ENCODE measurements at regions not wholly inside any gene's neighbourhood (a gene's known extent, or its start where the extent isn't known, plus 50 kb on each side); places are given as distances from the start of the nearest gene placed in this dataset.

- no peak for ATAC-seq
- intact Hi-C loops (cut with micrococcal nuclease) = no loop called here
- no peak for DNase-seq
Measured at GRCh38 chr3:22971497-22971896, 231.6 kb upstream of the UBE2E2 start.

- ATAC-seq (no peak), DNase-seq (no peak)
- intact Hi-C loops (cut with micrococcal nuclease) = no loop called here
Measured at GRCh38 chr3:22977042-22977441, 226.1 kb upstream of the UBE2E2 start.

GRCh38 chr3:22977650-22978289 lies 225.4 kb upstream of the UBE2E2 start:
- intact Hi-C loops (cut with micrococcal nuclease) = no loop called here
- ATAC-seq (no peak), DNase-seq (no peak)

- DNase-seq (no peak), ATAC-seq (no peak)
- intact Hi-C loops (cut with micrococcal nuclease) = no loop called here
Measured at GRCh38 chr3:22979581-22979980, 223.5 kb upstream of the UBE2E2 start.

- ATAC-seq = peak; percentile 64
- intact Hi-C loops (cut with micrococcal nuclease) = no loop called here
Measured at GRCh38 chr3:22980346-22980745, 222.8 kb upstream of the UBE2E2 start.

GRCh38 chr3:22981166-22981565 lies 222.0 kb upstream of the UBE2E2 start:
- no peak for DNase-seq
- ATAC-seq = no peak
- intact Hi-C loops (cut with micrococcal nuclease) = no loop called here

More at GRCh38 chr3:22980346-22980745, 222.8 kb upstream of the UBE2E2 start:
- DNase-seq = no peak

- intact Hi-C loops (cut with micrococcal nuclease) = no loop called here
- ATAC-seq (no peak), DNase-seq (no peak)
Measured at GRCh38 chr3:22981861-22982260, 221.3 kb upstream of the UBE2E2 start.

- intact Hi-C loops (cut with micrococcal nuclease) = no loop called here
- ATAC-seq (no peak), DNase-seq (no peak)
Measured at GRCh38 chr3:22982981-22983587, 220.0 kb upstream of the UBE2E2 start.

- ATAC-seq (no peak), DNase-seq (no peak)
- intact Hi-C loops (cut with micrococcal nuclease) = no loop called here
Measured at GRCh38 chr3:22986958-22987357, 216.2 kb upstream of the UBE2E2 start.

GRCh38 chr3:22988566-22988965 lies 214.6 kb upstream of the UBE2E2 start:
- DNase-seq (peak; percentile 63), ATAC-seq (peak; percentile 50)
- intact Hi-C loops (cut with micrococcal nuclease) = no loop called here

GRCh38 chr3:22989716-22990115 lies 213.4 kb upstream of the UBE2E2 start:
- intact Hi-C loops (cut with micrococcal nuclease) = no loop called here
- ATAC-seq (no peak), DNase-seq (no peak)

- intact Hi-C loops (cut with micrococcal nuclease) = no loop called here
- no peak for DNase-seq
- no peak for ATAC-seq
Measured at GRCh38 chr3:22990291-22991200, 212.6 kb upstream of the UBE2E2 start.

- no peak for DNase-seq
- intact Hi-C loops (cut with micrococcal nuclease) = no loop called here
- no peak for ATAC-seq
Measured at GRCh38 chr3:22994781-22995180, 208.3 kb upstream of the UBE2E2 start.

GRCh38 chr3:22996920-22997571 lies 206.1 kb upstream of the UBE2E2 start:
- ATAC-seq (no peak), DNase-seq (no peak)
- intact Hi-C loops (cut with micrococcal nuclease) = no loop called here

GRCh38 chr3:23000371-23000770 lies 202.8 kb upstream of the UBE2E2 start:
- intact Hi-C loops (cut with micrococcal nuclease) = no loop called here
- no peak for DNase-seq
- ATAC-seq = no peak

GRCh38 chr3:23002151-23002550 lies 201.0 kb upstream of the UBE2E2 start:
- DNase-seq = no peak
- ATAC-seq = no peak
- intact Hi-C loops (cut with micrococcal nuclease) = no loop called here

- ATAC-seq = peak; percentile 56
- intact Hi-C loops (cut with micrococcal nuclease) = no loop called here
- DNase-seq = no peak
Measured at GRCh38 chr3:23002836-23003732, 200.0 kb upstream of the UBE2E2 start.

GRCh38 chr3:23003733-23004046 lies 199.4 kb upstream of the UBE2E2 start:
- intact Hi-C loops (cut with micrococcal nuclease) = no loop called here
- no peak for ATAC-seq

GRCh38 chr3:23004971-23005370 lies 198.2 kb upstream of the UBE2E2 start:
- ATAC-seq = no peak
- no peak for DNase-seq
- intact Hi-C loops (cut with micrococcal nuclease) = no loop called here

More at GRCh38 chr3:23003733-23004046, 199.4 kb upstream of the UBE2E2 start:
- no peak for DNase-seq
